Adrenal gland (tissue), 9 donors: ENCODE measurements at regions not wholly inside any gene's neighbourhood (a gene's known extent, or its start where the extent isn't known, plus 50 kb on each side); places are given as distances from the start of the nearest gene placed in this dataset.

ENCODE experiments used
- DNase-seq, 7 donors: peaks; one replicate each; pipeline ENCODE4 v3.0.0-alpha.2; 2019 to 2020
- H3K27ac ChIP-seq, 5 donors: fragments of 200-600 bp; sonication (generic) in 4 of 5; 1 replicate in 3 of 5; 2 replicates in 2 of 5; pipeline versions ENCODE4 v1.5.1 to v1.8.0; 2016 to 2020; ENCODE audit warnings: mild to moderate bottlenecking in 1 of 5
- H3K27me3 ChIP-seq: fragments of 200-600 bp; 2 replicates; pipeline ENCODE4 v1.8.0; 2021
- H3K36me3 ChIP-seq, 2 donors: fragments of 200-600 bp; replicated peaks in 1 of 2; 1 replicate in 1 of 2; 2 replicates in 1 of 2; pipeline versions ENCODE4 v1.5.1 to v1.8.0; 2018 to 2022
- H3K4me1 ChIP-seq, 2 donors: fragments of 200-600 bp; replicated peaks in 1 of 2; 1 replicate in 1 of 2; 2 replicates in 1 of 2; pipeline versions ENCODE4 v1.5.1 to v1.8.0; 2018 to 2021
- H3K4me3 ChIP-seq, 4 donors: fragments of 200-600 bp; sonication (generic) in 3 of 4; one replicate each; pipeline ENCODE4 v1.5.1; 2016 to 2018
- H3K9me3 ChIP-seq, 3 donors: fragments of 200-600 bp; sonication (generic) in 1 of 3; replicated peaks in 1 of 3; 1 replicate in 2 of 3; 2 replicates in 1 of 3; pipeline versions ENCODE4 v1.5.1 to v1.8.0; 2016 to 2021
- POLR2A ChIP-seq, 2 donors: fragments of 450-650 bp; IDR thresholded peaks; one replicate each; pipeline ENCODE4 v1.6.1; 2017; ENCODE audit warnings: antibody characterized with exemption in 2 of 2, mild to moderate bottlenecking in 2 of 2, moderate library complexity in 1 of 2
- WGBS, 4 donors: extraction: QIAGEN DNeasy Blood & Tissue Kit in 2 of 4; methylation state at CpG; one replicate each; pipeline versions ENCODE4 v1.1.5 to v1.1.7; 2013 to 2017; 5-methylcytosine and 5-hydroxymethylcytosine counted together
- intact Hi-C, 2 donors: fragments of 100-400 bp; cut with DNase I; formaldehyde crosslinking; loops; one replicate each; pipeline versions ENCODE4 v1.14.1 to v1.15.0; 2022 to 2023
- TF ChIP-seq, protein P1 (sequence below), 6 experiments: fragments of 450-650 bp in 4 of 6; fragments of 200-600 bp in 2 of 6; sonication (generic) in 1 of 6; IDR thresholded peaks; 1 replicate in 5 of 6; 2 replicates in 1 of 6; pipeline versions ENCODE4 v1.5.1 to v1.8.0; 2016 to 2021; ENCODE audit warnings: antibody characterized with exemption in 6 of 6, mild to moderate bottlenecking in 2 of 6, moderate library complexity in 1 of 6
- donor health status: healthy with polysubstance abuse.
- donor health status: Bipolar disorder and iron deficiency.
- donor health status: DM: yes; HTN: yes; CAD: no.
- donor health status: DM: no; HTN: no; CAD: no.
- donor health status: DM: no; HTN: no; CAD: no.

GRCh38 chr14:71383510-71383909 is 476.3 kb downstream of the PCNX1 start:
- DNase-seq: no peak
- no peaks in the 10 kb centered on the region for H3K36me3 ChIP-seq
- 92 to 100% (median 96%) methylated on average over 2 of the region's 2 CpGs for WGBS, 4 donors
- TF ChIP-seq, protein P1, sequence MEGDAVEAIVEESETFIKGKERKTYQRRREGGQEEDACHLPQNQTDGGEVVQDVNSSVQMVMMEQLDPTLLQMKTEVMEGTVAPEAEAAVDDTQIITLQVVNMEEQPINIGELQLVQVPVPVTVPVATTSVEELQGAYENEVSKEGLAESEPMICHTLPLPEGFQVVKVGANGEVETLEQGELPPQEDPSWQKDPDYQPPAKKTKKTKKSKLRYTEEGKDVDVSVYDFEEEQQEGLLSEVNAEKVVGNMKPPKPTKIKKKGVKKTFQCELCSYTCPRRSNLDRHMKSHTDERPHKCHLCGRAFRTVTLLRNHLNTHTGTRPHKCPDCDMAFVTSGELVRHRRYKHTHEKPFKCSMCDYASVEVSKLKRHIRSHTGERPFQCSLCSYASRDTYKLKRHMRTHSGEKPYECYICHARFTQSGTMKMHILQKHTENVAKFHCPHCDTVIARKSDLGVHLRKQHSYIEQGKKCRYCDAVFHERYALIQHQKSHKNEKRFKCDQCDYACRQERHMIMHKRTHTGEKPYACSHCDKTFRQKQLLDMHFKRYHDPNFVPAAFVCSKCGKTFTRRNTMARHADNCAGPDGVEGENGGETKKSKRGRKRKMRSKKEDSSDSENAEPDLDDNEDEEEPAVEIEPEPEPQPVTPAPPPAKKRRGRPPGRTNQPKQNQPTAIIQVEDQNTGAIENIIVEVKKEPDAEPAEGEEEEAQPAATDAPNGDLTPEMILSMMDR (IDR thresholded peaks at IDR 0.05): no peak
- TF ChIP-seq POLR2A (IDR thresholded peaks at IDR 0.05): no peak
- H3K4me1 ChIP-seq: peaks cover 0 to 12% of the 10 kb centered on the region in 2 donors
- no peaks in the 10 kb centered on the region for H3K9me3 ChIP-seq
- intact Hi-C loops: no loop called here
- no peak overlapping the region for H3K27ac ChIP-seq
- no peak overlapping the region for H3K4me3 ChIP-seq
- H3K27me3 ChIP-seq: no peaks in the 10 kb centered on the region

GRCh38 chr14:71384007-71384845 is 477.0 kb downstream of the PCNX1 start:
- Histone ChIP-seq H3K4me3 (no peak overlapping the region), H3K27me3 (no peaks in the 10 kb centered on the region), H3K27ac (no peak overlapping the region), H3K9me3 (no peaks in the 10 kb centered on the region), H3K4me1 (peaks cover 0 to 9% of the 10 kb centered on the region in 2 donors), H3K36me3 (no peaks in the 10 kb centered on the region)
- DNase-seq: no peak
- WGBS, 4 donors: 90 to 92% (median 90%) methylated on average over 10 of the region's 10 CpGs
- intact Hi-C loops: no loop called here
- TF ChIP-seq POLR2A (IDR thresholded peaks at IDR 0.05): no peak

- no peak overlapping the region for H3K4me3 ChIP-seq
- no peaks in the 10 kb centered on the region for H3K36me3 ChIP-seq
- H3K9me3 ChIP-seq: no peaks in the 10 kb centered on the region
- no peak overlapping the region for H3K27ac ChIP-seq
- intact Hi-C loops: no loop called here
- TF ChIP-seq, protein P1 (IDR thresholded peaks at IDR 0.05): no peak
- TF ChIP-seq POLR2A (IDR thresholded peaks at IDR 0.05): no peak
- 93 to 96% (median 94%) methylated on average over 3 of the region's 3 CpGs for WGBS, 4 donors
- H3K4me1 ChIP-seq: no peaks in the 10 kb centered on the region
- DNase-seq: no peak
- no peaks in the 10 kb centered on the region for H3K27me3 ChIP-seq
Measured at GRCh38 chr14:71387753-71388152, 480.5 kb downstream of the PCNX1 start.

DNA sequence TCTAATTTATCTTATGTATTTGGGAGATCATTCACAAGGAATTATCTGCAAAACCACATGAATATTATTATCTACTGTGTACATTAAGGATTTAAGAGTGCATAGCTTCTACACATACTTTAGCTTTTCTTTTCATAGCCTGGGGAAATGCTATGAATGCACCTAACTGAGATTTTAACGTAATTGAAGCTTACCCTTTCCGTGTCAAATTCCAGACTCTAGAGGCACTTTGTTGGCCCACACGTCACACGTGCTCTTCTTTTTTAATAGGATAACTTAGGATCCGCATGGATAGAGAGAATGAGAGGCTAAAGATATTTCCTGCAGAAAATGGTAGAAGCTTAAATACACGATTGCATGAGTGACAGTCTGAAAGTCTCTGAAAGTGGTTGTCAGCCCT is 481.1 kb downstream of the PCNX1 start:
- Histone ChIP-seq H3K4me3 (no peak overlapping the region), H3K27ac (no peak overlapping the region), H3K36me3 (no peaks in the 10 kb centered on the region), H3K4me1 (no peaks in the 10 kb centered on the region), H3K27me3 (no peaks in the 10 kb centered on the region), H3K9me3 (no peaks in the 10 kb centered on the region)
- intact Hi-C loops: no loop called here
- TF ChIP-seq, protein P1 (IDR thresholded peaks at IDR 0.05): no peak
- no peak for TF ChIP-seq POLR2A (IDR thresholded peaks at IDR 0.05)
- WGBS, 4 donors: 90 to 96% (median 94%) methylated on average over 6 of the region's 6 CpGs
- DNase-seq: no peak

DNA sequence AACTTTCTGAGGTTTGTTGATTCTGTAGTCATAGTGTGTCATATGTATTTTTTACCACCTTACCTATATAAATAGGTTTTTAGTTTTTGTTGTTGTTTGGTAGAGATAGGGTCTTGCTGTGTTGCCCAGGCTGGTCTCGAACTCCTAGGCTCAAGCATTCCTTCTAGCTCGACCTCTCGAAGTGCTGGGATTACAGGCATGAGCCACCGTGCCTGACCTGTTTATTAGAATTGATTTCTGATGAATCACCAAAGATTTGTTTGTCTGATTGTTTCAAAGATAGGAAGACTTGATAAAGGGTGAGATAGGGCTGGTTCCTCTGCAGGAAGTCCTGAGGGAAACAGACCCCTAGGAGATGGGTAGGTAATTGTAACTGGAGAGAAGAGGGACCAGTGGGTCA is 481.6 kb downstream of the PCNX1 start:
- intact Hi-C loops: no loop called here
- Histone ChIP-seq H3K4me1 (no peaks in the 10 kb centered on the region), H3K27me3 (no peaks in the 10 kb centered on the region), H3K36me3 (no peaks in the 10 kb centered on the region), H3K9me3 (no peaks in the 10 kb centered on the region), H3K27ac (no peak overlapping the region), H3K4me3 (no peak overlapping the region)
- 41 to 62% (median 52%) methylated on average over 4 of the region's 4 CpGs for WGBS, 4 donors
- no peak for TF ChIP-seq POLR2A (IDR thresholded peaks at IDR 0.05)
- TF ChIP-seq, protein P1 (IDR thresholded peaks at IDR 0.05): no peak
- peak in 1 of 7 donors; percentile 15 for DNase-seq
